NCI-H510A treated with DMSO at 0.1 percent for 48 hours (cell line): ENCODE measurements at regions not wholly inside any gene's neighbourhood (a gene's known extent, or its start where the extent isn't known, plus 50 kb on each side); places are given as distances from the start of the nearest gene placed in this dataset.
A peak's percentile ranks its signal among the peaks of the same experiment; 100 is the strongest.

Source experiments
- DNase-seq: peaks from one replicate; lab custom pipeline; 2025; lab: John Stamatoyannopoulos, UW

- DNase-seq = no peak
Measured at GRCh38 chr18:64322189-64322588, 173.3 kb upstream of the LINC00305 start.

- DNase-seq = no peak
Measured at GRCh38 chr18:64318547-64318946, 169.7 kb upstream of the LINC00305 start.

- no peak for DNase-seq
Measured at GRCh38 chr18:64311859-64312258, 163.0 kb upstream of the LINC00305 start.

GRCh38 chr18:64295839-64296238 lies 147.0 kb upstream of the LINC00305 start:
- no peak for DNase-seq

GRCh38 chr18:64294967-64295366 lies 146.1 kb upstream of the LINC00305 start:
- DNase-seq = no peak

GRCh38 chr18:64288432-64288831 lies 139.5 kb upstream of the LINC00305 start:
- DNase-seq = no peak

GRCh38 chr18:64287926-64288325 lies 139.0 kb upstream of the LINC00305 start:
- DNase-seq = no peak

- no peak for DNase-seq
Measured at GRCh38 chr18:64283059-64283458, 134.2 kb upstream of the LINC00305 start.

GRCh38 chr18:64278026-64278425 lies 129.1 kb upstream of the LINC00305 start:
- DNase-seq = no peak

GRCh38 chr18:64276311-64277090 lies 127.6 kb upstream of the LINC00305 start:
- no peak for DNase-seq

- no peak for DNase-seq
Measured at GRCh38 chr18:64275593-64276300, 126.9 kb upstream of the LINC00305 start.

GRCh38 chr18:64273724-64274123 lies 124.8 kb upstream of the LINC00305 start:
- no peak for DNase-seq

GRCh38 chr18:64271975-64272659 lies 123.2 kb upstream of the LINC00305 start:
- no peak for DNase-seq

- peak; percentile 96 for DNase-seq
Measured at GRCh38 chr18:64271246-64271645, 122.4 kb upstream of the LINC00305 start.

GRCh38 chr18:64270608-64271007 lies 121.7 kb upstream of the LINC00305 start:
- DNase-seq = no peak

GRCh38 chr18:64270121-64270520 lies 121.2 kb upstream of the LINC00305 start:
- peak; percentile 33 for DNase-seq

GRCh38 chr18:64264171-64264570 lies 115.3 kb upstream of the LINC00305 start:
- DNase-seq = no peak

GRCh38 chr18:64260810-64261209 lies 111.9 kb upstream of the LINC00305 start:
- DNase-seq = no peak

- DNase-seq = no peak
Measured at GRCh38 chr18:64259871-64260270, 111.0 kb upstream of the LINC00305 start.

- DNase-seq = no peak
Measured at GRCh38 chr18:64258111-64258650, 109.3 kb upstream of the LINC00305 start.

- DNase-seq = no peak
Measured at GRCh38 chr18:64254399-64255093, 105.7 kb upstream of the LINC00305 start.

GRCh38 chr18:64253873-64254272 lies 105.0 kb upstream of the LINC00305 start:
- DNase-seq = peak; percentile 53
